ENCODE measurements at regions not wholly inside any gene's neighbourhood (a gene's known extent, or its start where the extent isn't known, plus 50 kb on each side); places are given as distances from the start of the nearest gene placed in this dataset.

GRCh38 chr9:105062222-105062855 lies 134.4 kb upstream of the ABCA1 start:
- peaks cover 23 to 32% (median 26%) of the 10 kb centered on the region in 4 donors for H3K4me1 ChIP-seq
- H3K27me3 ChIP-seq: no peaks in the 10 kb centered on the region
- in situ Hi-C loops (cut with MboI; ENCODE audit: low pct_ligation_motif_present in 1 of 4, low pct_unique_long_range_greater_than_20kb in 1 of 4, low sequenced_read_pairs in 3 of 4): loop anchor here in 1 of 4 donors (10.0 kb wide), 1 partner anchor 92 kb away; no protein-coding TSS in a partner anchor
- TF ChIP-seq CTCF (IDR thresholded peaks at IDR 0.05) (no peak), EP300 (IDR thresholded peaks at IDR 0.05; ENCODE audit: low read depth) (no peak), POLR2A (IDR thresholded peaks at IDR 0.05) (no peak), POLR2AphosphoS5 (IDR thresholded peaks at IDR 0.05) (no peak)
- no peak for DNase-seq
- no peaks in the 10 kb centered on the region for H3K36me3 ChIP-seq
- no peak overlapping the region for H3K27ac ChIP-seq
- intact Hi-C loops (cut with DNase I; ENCODE audit: low total_unique reads): loop anchor here (5.0 to 10.0 kb wide), 3 partner anchors 70 to 138 kb away; partner anchors contain the start of gene ABCA1
- no peak overlapping the region for H3K4me3 ChIP-seq
- H3K9me3 ChIP-seq: no peaks in the 10 kb centered on the region
- 86 to 94% methylated on average over 3 to 7 of the region's 7 CpGs for WGBS, 2 donors (ENCODE audit: low coverage in 1 of 2)

GRCh38 chr9:105064248-105065097 lies 136.5 kb upstream of the ABCA1 start:
- in situ Hi-C loops (cut with MboI; ENCODE audit: low pct_ligation_motif_present in 1 of 4, low pct_unique_long_range_greater_than_20kb in 1 of 4, low sequenced_read_pairs in 3 of 4) (loop anchor here in 1 of 4 donors (10.0 kb wide), 1 partner anchor 90 kb away; no protein-coding TSS in a partner anchor), intact Hi-C loops (cut with DNase I; ENCODE audit: low total_unique reads) (loop anchor here (5.0 to 10.0 kb wide), 3 partner anchors 72 to 140 kb away; partner anchors contain the start of gene ABCA1)
- TF ChIP-seq POLR2A (IDR thresholded peaks at IDR 0.05) (peak; percentile 59), CTCF (IDR thresholded peaks at IDR 0.05) (peak in 1 of 5 experiments; percentile 32), POLR2AphosphoS5 (IDR thresholded peaks at IDR 0.05) (peak; percentile 77 to 91 (median 90)), EP300 (IDR thresholded peaks at IDR 0.05; ENCODE audit: low read depth) (peak; percentile 73)
- H3K27me3 ChIP-seq: no peaks in the 10 kb centered on the region
- H3K4me3 ChIP-seq: peak overlapping the region in 1 of 4 donors; percentile 5
- peaks cover 23 to 32% (median 26%) of the 10 kb centered on the region in 4 donors for H3K4me1 ChIP-seq
- no peaks in the 10 kb centered on the region for H3K9me3 ChIP-seq
- DNase-seq: peak; percentile 93
- H3K36me3 ChIP-seq: no peaks in the 10 kb centered on the region
- WGBS, 2 donors (ENCODE audit: low coverage in 1 of 2): 11 to 23% methylated on average over 5 to 12 of the region's 12 CpGs
- peak overlapping the region; percentile 80 to 88 (median 86) for H3K27ac ChIP-seq

- 75 to 76% methylated on average over 5 to 17 of the region's 17 CpGs for WGBS, 2 donors (ENCODE audit: low coverage in 1 of 2)
- in situ Hi-C loops (cut with MboI; ENCODE audit: low pct_ligation_motif_present in 1 of 4, low pct_unique_long_range_greater_than_20kb in 1 of 4, low sequenced_read_pairs in 3 of 4) (loop anchor here in 1 of 4 donors (10.0 kb wide), 1 partner anchor 89 kb away; no protein-coding TSS in a partner anchor), intact Hi-C loops (cut with DNase I; ENCODE audit: low total_unique reads) (loop anchor here (10.0 kb wide), 2 partner anchors 79 to 141 kb away; partner anchors contain the start of gene ABCA1)
- Histone ChIP-seq H3K4me1 (peaks cover 23 to 32% (median 26%) of the 10 kb centered on the region in 4 donors), H3K4me3 (no peak overlapping the region), H3K27me3 (no peaks in the 10 kb centered on the region), H3K9me3 (no peaks in the 10 kb centered on the region), H3K27ac (peak overlapping the region; percentile 80 to 88 (median 86)), H3K36me3 (no peaks in the 10 kb centered on the region)
- no peak for DNase-seq
- TF ChIP-seq EP300 (IDR thresholded peaks at IDR 0.05; ENCODE audit: low read depth): no peak
- no peak for TF ChIP-seq POLR2A (IDR thresholded peaks at IDR 0.05)
- no peak for TF ChIP-seq POLR2AphosphoS5 (IDR thresholded peaks at IDR 0.05)
- no peak for TF ChIP-seq CTCF (IDR thresholded peaks at IDR 0.05)
Observed at GRCh38 chr9:105065098-105066088, 137.4 kb upstream of the ABCA1 start.
